ENCODE measurements at regions not wholly inside any gene's neighbourhood (a gene's known extent, or its start where the extent isn't known, plus 50 kb on each side); places are given as distances from the start of the nearest gene placed in this dataset.

DNA sequence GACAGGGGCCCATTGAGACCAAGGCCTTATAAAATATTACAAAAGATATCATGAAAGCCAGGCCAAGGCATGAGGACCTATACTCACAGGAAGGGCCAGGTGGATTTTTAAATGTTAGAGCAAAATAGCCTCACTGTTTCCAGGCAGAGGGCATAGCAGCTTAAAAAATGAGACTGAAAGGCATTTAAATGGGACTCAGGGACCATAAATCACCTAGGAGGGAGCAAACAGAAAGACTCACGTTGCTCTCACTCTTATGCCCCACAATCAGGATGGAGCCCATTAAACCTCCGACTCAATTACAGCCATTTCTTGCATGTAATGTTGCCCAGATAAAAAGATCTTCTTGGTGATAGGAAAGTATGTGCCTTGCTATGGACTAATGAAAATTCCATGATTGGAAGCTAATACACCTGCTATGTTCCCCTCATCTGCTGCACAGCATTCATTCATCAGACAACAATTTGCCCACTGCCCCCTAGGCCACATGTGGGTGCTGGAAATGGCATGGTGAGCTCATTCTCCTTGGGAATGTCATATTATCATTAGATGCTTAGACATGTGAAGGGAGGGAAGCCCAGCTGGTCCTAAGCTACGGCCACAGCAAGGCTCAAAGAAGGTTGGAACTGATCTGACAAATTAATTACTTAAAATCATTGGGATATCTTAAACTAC lies 128.6 kb upstream of the GRIA1 start:
- dilution Hi-C loops (cut with MboI; ENCODE audit: extremely low pct_ligation_motif_present, low sequenced_read_pairs): no loop called here
- no peak overlapping the region for H3K27ac ChIP-seq (ENCODE audit: control insufficient read depth, insufficient read depth, low read length)
- H3K4me2 ChIP-seq (ENCODE audit: control insufficient read depth, extremely low read depth, insufficient read depth, low read depth, low read length): no peak overlapping the region
- H3K36me3 ChIP-seq (ENCODE audit: control insufficient read depth in 2 of 2, extremely low read depth in 1 of 2, insufficient read depth in 2 of 2, low read length in 2 of 2): no peaks in the 10 kb centered on the region
- DNase-seq (ENCODE audit: low read depth, low spot score): no peak
- no peaks in the 10 kb centered on the region for H3K9me3 ChIP-seq (ENCODE audit: control insufficient read depth, low read depth, low read length)
- no peaks in the 10 kb centered on the region for H4K20me1 ChIP-seq (ENCODE audit: control insufficient read depth, extremely low read depth, insufficient read depth, low read length)
- TF ChIP-seq EZH2 (IDR thresholded peaks at IDR 0.05; ENCODE audit: low read length): no peak
- TF ChIP-seq, protein P1, sequence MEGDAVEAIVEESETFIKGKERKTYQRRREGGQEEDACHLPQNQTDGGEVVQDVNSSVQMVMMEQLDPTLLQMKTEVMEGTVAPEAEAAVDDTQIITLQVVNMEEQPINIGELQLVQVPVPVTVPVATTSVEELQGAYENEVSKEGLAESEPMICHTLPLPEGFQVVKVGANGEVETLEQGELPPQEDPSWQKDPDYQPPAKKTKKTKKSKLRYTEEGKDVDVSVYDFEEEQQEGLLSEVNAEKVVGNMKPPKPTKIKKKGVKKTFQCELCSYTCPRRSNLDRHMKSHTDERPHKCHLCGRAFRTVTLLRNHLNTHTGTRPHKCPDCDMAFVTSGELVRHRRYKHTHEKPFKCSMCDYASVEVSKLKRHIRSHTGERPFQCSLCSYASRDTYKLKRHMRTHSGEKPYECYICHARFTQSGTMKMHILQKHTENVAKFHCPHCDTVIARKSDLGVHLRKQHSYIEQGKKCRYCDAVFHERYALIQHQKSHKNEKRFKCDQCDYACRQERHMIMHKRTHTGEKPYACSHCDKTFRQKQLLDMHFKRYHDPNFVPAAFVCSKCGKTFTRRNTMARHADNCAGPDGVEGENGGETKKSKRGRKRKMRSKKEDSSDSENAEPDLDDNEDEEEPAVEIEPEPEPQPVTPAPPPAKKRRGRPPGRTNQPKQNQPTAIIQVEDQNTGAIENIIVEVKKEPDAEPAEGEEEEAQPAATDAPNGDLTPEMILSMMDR (optimal IDR thresholded peaks at IDR 0.05 in 1 of 3, IDR thresholded peaks at IDR 0.05 in 1 of 3, conservative IDR thresholded peaks at IDR 0.05 in 1 of 3; ENCODE audit: extremely low read depth in 1 of 3, insufficient read depth in 2 of 3, low read length in 3 of 3): no peak
- H3K9ac ChIP-seq (ENCODE audit: control insufficient read depth, extremely low read depth, insufficient read depth, low read length): no peak overlapping the region
- no peaks in the 10 kb centered on the region for H3K9me1 ChIP-seq (ENCODE audit: control insufficient read depth, extremely low read depth, insufficient read depth, low read length)
- H3K4me1 ChIP-seq (ENCODE audit: control insufficient read depth, extremely low read depth, insufficient read depth, low read length): no peaks in the 10 kb centered on the region
- H3K79me2 ChIP-seq (ENCODE audit: control insufficient read depth, insufficient read depth, low read length): no peaks in the 10 kb centered on the region
- H3K27me3 ChIP-seq (ENCODE audit: control insufficient read depth, extremely low read depth, insufficient read depth, low read length): no peaks in the 10 kb centered on the region
- no peak for FAIRE-seq
- H2AFZ ChIP-seq (ENCODE audit: control insufficient read depth, low read length): no peak overlapping the region
- no peak overlapping the region for H3K4me3 ChIP-seq (ENCODE audit: control insufficient read depth in 2 of 3, extremely low read depth in 1 of 3, insufficient read depth in 2 of 3, low read depth in 1 of 3, low read length in 3 of 3)

DNA sequence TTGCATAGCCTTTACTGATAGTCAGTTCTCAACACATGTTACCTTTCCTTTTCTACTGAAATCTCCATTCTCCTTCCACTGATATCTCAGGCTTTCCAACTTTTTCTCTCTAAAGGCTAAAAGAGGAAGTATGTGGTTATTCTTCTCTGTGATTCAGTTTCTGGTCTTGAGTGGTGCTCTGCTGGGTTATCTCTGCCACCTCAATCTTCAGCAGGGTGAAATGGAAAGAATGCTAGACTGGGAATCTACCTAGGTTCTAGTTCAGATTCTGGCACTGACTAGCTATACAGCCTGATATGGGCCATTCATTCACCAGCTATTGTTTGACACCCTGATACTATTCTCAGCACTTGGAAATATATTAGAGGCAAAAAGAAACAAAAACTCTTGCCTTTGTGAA lies 124.9 kb upstream of the GRIA1 start:
- no peak for FAIRE-seq
- Histone ChIP-seq H3K9me1 (ENCODE audit: control insufficient read depth, extremely low read depth, insufficient read depth, low read length) (no peaks in the 10 kb centered on the region), H3K27me3 (ENCODE audit: control insufficient read depth, extremely low read depth, insufficient read depth, low read length) (no peaks in the 10 kb centered on the region), H3K36me3 (ENCODE audit: control insufficient read depth in 2 of 2, extremely low read depth in 1 of 2, insufficient read depth in 2 of 2, low read length in 2 of 2) (no peaks in the 10 kb centered on the region), H3K79me2 (ENCODE audit: control insufficient read depth, insufficient read depth, low read length) (no peaks in the 10 kb centered on the region), H4K20me1 (ENCODE audit: control insufficient read depth, extremely low read depth, insufficient read depth, low read length) (no peaks in the 10 kb centered on the region), H3K27ac (ENCODE audit: control insufficient read depth, insufficient read depth, low read length) (no peak overlapping the region), H3K4me3 (ENCODE audit: control insufficient read depth in 2 of 3, extremely low read depth in 1 of 3, insufficient read depth in 2 of 3, low read depth in 1 of 3, low read length in 3 of 3) (no peak overlapping the region), H3K4me2 (ENCODE audit: control insufficient read depth, extremely low read depth, insufficient read depth, low read depth, low read length) (no peak overlapping the region), H3K9ac (ENCODE audit: control insufficient read depth, extremely low read depth, insufficient read depth, low read length) (no peak overlapping the region), H3K9me3 (ENCODE audit: control insufficient read depth, low read depth, low read length) (no peaks in the 10 kb centered on the region), H2AFZ (ENCODE audit: control insufficient read depth, low read length) (no peak overlapping the region), H3K4me1 (ENCODE audit: control insufficient read depth, extremely low read depth, insufficient read depth, low read length) (no peaks in the 10 kb centered on the region)
- dilution Hi-C loops (cut with MboI; ENCODE audit: extremely low pct_ligation_motif_present, low sequenced_read_pairs): no loop called here
- no peak for DNase-seq (ENCODE audit: low read depth, low spot score)
- no peak for TF ChIP-seq EZH2 (IDR thresholded peaks at IDR 0.05; ENCODE audit: low read length)
- TF ChIP-seq, protein P1 (optimal IDR thresholded peaks at IDR 0.05 in 1 of 3, IDR thresholded peaks at IDR 0.05 in 1 of 3, conservative IDR thresholded peaks at IDR 0.05 in 1 of 3; ENCODE audit: extremely low read depth in 1 of 3, insufficient read depth in 2 of 3, low read length in 3 of 3): no peak
